OCI-LY7 (cell line): ENCODE measurements at regions not wholly inside any gene's neighbourhood (a gene's known extent, or its start where the extent isn't known, plus 50 kb on each side); places are given as distances from the start of the nearest gene placed in this dataset.

Source experiments
- BruUV-seq: library from RNA; stranded (reverse); fragments of 400-500 nt; replicated peaks from 2 replicates; lab custom pipeline; 2021; lab: Mats Ljungman, UMichigan
- CTCF ChIA-PET: fragments of 300-600 bp; sonication (Branson Sonifier 250); formaldehyde crosslinking; loops from one replicate; lab custom pipeline; 2022; ENCODE audit warnings: antibody characterized with exemption; ENCODE audit not compliant: unreplicated experiment; lab: Charles Lee
- POLR2A ChIA-PET: fragments of 300-600 bp; sonication (Branson Sonifier 250); formaldehyde crosslinking; loops from one replicate; lab custom pipeline; 2022; ENCODE audit warnings: antibody characterized with exemption; lab: Charles Lee
- DNase-seq: peaks from one replicate; pipeline ENCODE4 v3.0.0-alpha.2; 2015; ENCODE audit warnings: low spot score
- H2AFZ ChIP-seq: fragments of 200-600 bp; sonication (generic), shearing (Covaris generic); 2 replicates; pipeline ENCODE4 v1.6.1; 2014; ENCODE audit warnings: mild to moderate bottlenecking, antibody characterized with exemption, low read length, moderate library complexity
- H3K27ac ChIP-seq: fragments of 200-600 bp; sonication (generic); 2 replicates; pipeline ENCODE4 v1.5.1; 2014; ENCODE audit warnings: mixed run types, low read depth, mild to moderate bottlenecking, moderate library complexity, low read length, inconsistent platforms; ENCODE audit not compliant: poor library complexity, severe bottlenecking
- H3K36me3 ChIP-seq: fragments of 200-600 bp; sonication (generic); 2 replicates; pipeline ENCODE4 v1.6.1; 2014; ENCODE audit warnings: mild to moderate bottlenecking, antibody characterized with exemption, low read length, moderate library complexity, mixed read lengths; ENCODE audit not compliant: insufficient read depth
- H3K4me1 ChIP-seq: fragments of 200-600 bp; sonication (generic); 2 replicates; pipeline ENCODE4 v1.5.1; 2014; ENCODE audit warnings: mild to moderate bottlenecking, low read length; ENCODE audit not compliant: insufficient read depth, poor library complexity, severe bottlenecking
- H3K4me2 ChIP-seq: fragments of 200-600 bp; sonication (generic); 2 replicates; pipeline ENCODE4 v1.6.1; 2014; ENCODE audit warnings: mild to moderate bottlenecking, low read length
- H3K4me3 ChIP-seq: fragments of 200-600 bp; sonication (generic); 2 replicates; pipeline ENCODE4 v1.5.1; 2014; ENCODE audit warnings: mild to moderate bottlenecking, low read depth, low read length; ENCODE audit not compliant: poor library complexity, severe bottlenecking
- H3K79me2 ChIP-seq: fragments of 200-600 bp; sonication (generic); 2 replicates; pipeline ENCODE4 v1.6.1; 2016; ENCODE audit warnings: low read depth, mild to moderate bottlenecking, low read length, moderate library complexity, mixed read lengths; ENCODE audit not compliant: insufficient read depth
- H3K9me2 ChIP-seq: fragments of 200-600 bp; sonication (generic); 2 replicates; pipeline ENCODE4 v1.6.1; 2016; ENCODE audit warnings: mild to moderate bottlenecking, low read length, mixed read lengths; ENCODE audit not compliant: insufficient read depth
- H3K9me3 ChIP-seq: fragments of 200-600 bp; sonication (generic); 2 replicates; pipeline ENCODE4 v1.6.1; 2014; ENCODE audit warnings: mild to moderate bottlenecking, mixed run types, low read length, mixed read lengths
- H4K20me1 ChIP-seq: fragments of 200-600 bp; sonication (generic); 2 replicates; pipeline ENCODE4 v1.6.1; 2014; ENCODE audit warnings: mild to moderate bottlenecking, antibody characterized with exemption, low read length, moderate library complexity, mixed read lengths; ENCODE audit not compliant: insufficient read depth
- CTCF ChIP-seq: fragments of 200-600 bp; sonication (generic); conservative IDR thresholded peaks from 2 replicates; pipeline ENCODE4 v1.5.1; 2014; ENCODE audit warnings: mild to moderate bottlenecking, antibody characterized with exemption, low read length, moderate library complexity, mixed read lengths
- EZH2phosphoT487 ChIP-seq: fragments of 200-600 bp; sonication (generic); IDR thresholded peaks from 2 replicates; pipeline ENCODE4 v1.6.1; 2018; ENCODE audit warnings: low read depth, borderline replicate concordance, mild to moderate bottlenecking, mixed run types, antibody characterized with exemption, low read length, moderate library complexity, mixed read lengths
- intact Hi-C: fragments of 100-400 bp; cut with micrococcal nuclease; formaldehyde crosslinking; loops from one replicate; pipeline ENCODE4 v1.10.0; 2022; ENCODE audit not compliant: unreplicated experiment

GRCh38 chr1:17999884-18000283 is 107.7 kb upstream of the IGSF21 start:
- H3K79me2 ChIP-seq, result no peaks in the 10 kb centered on the region
- no peak for TF ChIP-seq CTCF
- TF ChIP-seq EZH2phosphoT487, result no peak
- no peaks in the 10 kb centered on the region for H3K9me3 ChIP-seq
- DNase-seq, result no peak
- H3K4me3 ChIP-seq, result no peak overlapping the region
- no peak overlapping the region for H3K27ac ChIP-seq
- H3K36me3 ChIP-seq, result no peaks in the 10 kb centered on the region
- ChIA-PET CTCF (no interaction called here), POLR2A (no interaction called here)
- H3K9me2 ChIP-seq, result no peaks in the 10 kb centered on the region
- no peak overlapping the region for H2AFZ ChIP-seq
- BruUV-seq, result no TSS peak
- H3K4me2 ChIP-seq, result peak overlapping the region; percentile 23; the same call in 1 of the 2 replicates
- H4K20me1 ChIP-seq, result no peaks in the 10 kb centered on the region
- intact Hi-C loops, result loop anchor here (5.0 kb wide), 1 partner anchor 102 kb away; no protein-coding TSS in a partner anchor
- H3K4me1 ChIP-seq, result peaks cover 7% of the 10 kb centered on the region

- Histone ChIP-seq H3K4me1 (peaks cover 7% of the 10 kb centered on the region), H3K4me3 (no peak overlapping the region), H4K20me1 (no peaks in the 10 kb centered on the region), H3K4me2 (no peak overlapping the region), H2AFZ (no peak overlapping the region), H3K79me2 (no peaks in the 10 kb centered on the region), H3K36me3 (no peaks in the 10 kb centered on the region), H3K27ac (no peak overlapping the region), H3K9me2 (no peaks in the 10 kb centered on the region), H3K9me3 (no peaks in the 10 kb centered on the region)
- intact Hi-C loops, result no loop called here
- TF ChIP-seq EZH2phosphoT487 (no peak), CTCF (no peak)
- BruUV-seq, result no TSS peak
- POLR2A ChIA-PET, result no interaction called here
- no peak for DNase-seq
- CTCF ChIA-PET, result no interaction called here
Measured at GRCh38 chr1:18001725-18002124, 105.9 kb upstream of the IGSF21 start.

GRCh38 chr1:18004278-18004677 is 103.3 kb upstream of the IGSF21 start:
- no peak for TF ChIP-seq CTCF
- TF ChIP-seq EZH2phosphoT487, result no peak
- H3K9me2 ChIP-seq, result no peaks in the 10 kb centered on the region
- no peak overlapping the region for H3K4me2 ChIP-seq
- intact Hi-C loops, result no loop called here
- no peak overlapping the region for H3K27ac ChIP-seq
- H3K4me3 ChIP-seq, result no peak overlapping the region
- no TSS peak for BruUV-seq
- DNase-seq, result no peak
- ChIA-PET CTCF (no interaction called here), POLR2A (no interaction called here)
- no peak overlapping the region for H2AFZ ChIP-seq
- no peaks in the 10 kb centered on the region for H3K9me3 ChIP-seq
- no peaks in the 10 kb centered on the region for H3K79me2 ChIP-seq
- no peaks in the 10 kb centered on the region for H3K36me3 ChIP-seq
- H4K20me1 ChIP-seq, result no peaks in the 10 kb centered on the region
- H3K4me1 ChIP-seq, result peaks cover 7% of the 10 kb centered on the region
